Keratinocyte (primary cell): ENCODE measurements at regions not wholly inside any gene's neighbourhood (a gene's known extent, or its start where the extent isn't known, plus 50 kb on each side); places are given as distances from the start of the nearest gene placed in this dataset.

Experiments used
- EZH2 ChIP-seq: IDR thresholded peaks from one replicate; pipeline ENCODE4 v1.6.1; 2012; ENCODE audit warnings: inconsistent platforms, mild to moderate bottlenecking, low read length, moderate library complexity
- TF ChIP-seq, protein P1 (sequence below), 3 experiments: IDR thresholded peaks in 1 of 3; conservative IDR thresholded peaks in 1 of 3; optimal IDR thresholded peaks in 1 of 3; 2 replicates in 2 of 3; 3 replicates in 1 of 3; pipeline versions ENCODE3 to v1.5.1; 2011; ENCODE audit warnings: low read length in 3 of 3, mild to moderate bottlenecking in 3 of 3, moderate library complexity in 2 of 3, control low read depth in 1 of 3, inconsistent platforms in 1 of 3; ENCODE audit not compliant: insufficient read depth in 2 of 3; ENCODE audit errors: extremely low read depth in 1 of 3

DNA sequence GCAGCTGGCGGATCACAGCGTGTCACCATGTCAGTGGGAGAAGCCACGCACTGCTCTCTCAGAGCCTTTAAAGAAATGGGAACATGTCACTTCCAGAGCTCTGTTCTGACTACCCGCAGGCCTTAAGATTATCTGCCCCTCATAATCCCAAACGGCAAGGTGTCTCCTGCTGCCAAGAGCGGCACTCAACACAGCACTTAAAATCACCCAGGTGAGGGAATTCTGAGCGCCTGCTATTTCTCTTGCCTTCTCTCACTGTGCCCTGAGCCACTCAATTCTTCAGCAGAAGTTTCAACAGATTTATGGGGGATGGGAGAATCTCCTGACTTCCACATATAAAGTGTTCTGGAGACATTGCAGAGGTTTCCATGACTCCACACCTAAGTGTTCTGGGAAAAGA is 137.9 kb downstream of the LMO4 start:
- TF ChIP-seq, protein P1, sequence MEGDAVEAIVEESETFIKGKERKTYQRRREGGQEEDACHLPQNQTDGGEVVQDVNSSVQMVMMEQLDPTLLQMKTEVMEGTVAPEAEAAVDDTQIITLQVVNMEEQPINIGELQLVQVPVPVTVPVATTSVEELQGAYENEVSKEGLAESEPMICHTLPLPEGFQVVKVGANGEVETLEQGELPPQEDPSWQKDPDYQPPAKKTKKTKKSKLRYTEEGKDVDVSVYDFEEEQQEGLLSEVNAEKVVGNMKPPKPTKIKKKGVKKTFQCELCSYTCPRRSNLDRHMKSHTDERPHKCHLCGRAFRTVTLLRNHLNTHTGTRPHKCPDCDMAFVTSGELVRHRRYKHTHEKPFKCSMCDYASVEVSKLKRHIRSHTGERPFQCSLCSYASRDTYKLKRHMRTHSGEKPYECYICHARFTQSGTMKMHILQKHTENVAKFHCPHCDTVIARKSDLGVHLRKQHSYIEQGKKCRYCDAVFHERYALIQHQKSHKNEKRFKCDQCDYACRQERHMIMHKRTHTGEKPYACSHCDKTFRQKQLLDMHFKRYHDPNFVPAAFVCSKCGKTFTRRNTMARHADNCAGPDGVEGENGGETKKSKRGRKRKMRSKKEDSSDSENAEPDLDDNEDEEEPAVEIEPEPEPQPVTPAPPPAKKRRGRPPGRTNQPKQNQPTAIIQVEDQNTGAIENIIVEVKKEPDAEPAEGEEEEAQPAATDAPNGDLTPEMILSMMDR (optimal IDR thresholded peaks at IDR 0.05 in 1 of 3, IDR thresholded peaks at IDR 0.05 in 1 of 3, conservative IDR thresholded peaks at IDR 0.05 in 1 of 3; ENCODE audit: extremely low read depth in 1 of 3, insufficient read depth in 2 of 3, low read length in 3 of 3): no peak
- no peak for TF ChIP-seq EZH2
